Lung (tissue), 11 donors: ENCODE measurements at regions not wholly inside any gene's neighbourhood (a gene's known extent, or its start where the extent isn't known, plus 50 kb on each side); places are given as distances from the start of the nearest gene placed in this dataset.
"Not testable (repeated sequence)": the region's sequence is repeated elsewhere in the genome, so short reads cannot be mapped to it uniquely, and the experiment has no call there.

Experiments used
- ATAC-seq: fragments of 200-7000 bp; cut with Tn5 transposase; one replicate; pipeline ENCODE4 v1.9.1; 2020; ENCODE audit warnings: moderate number of reproducible peaks; ENCODE audit not compliant: insufficient read depth, low FRiP score
- DNase-seq, 3 donors: peaks; one replicate each; pipeline ENCODE4 v3.0.0-alpha.2; 2013 to 2017
- H3K27ac ChIP-seq, 2 donors: one replicate each; pipeline ENCODE4 v1.5.1; 2013; ENCODE audit warnings: mild to moderate bottlenecking in 2 of 2, moderate library complexity in 2 of 2, control low read depth in 1 of 2, inconsistent platforms in 1 of 2, low read depth in 1 of 2, low read length in 1 of 2
- H3K27me3 ChIP-seq, 3 donors: one replicate each; pipeline ENCODE4 v1.5.1; 2013; ENCODE audit warnings: low read length in 2 of 3; ENCODE audit not compliant: control insufficient read depth in 3 of 3, insufficient read depth in 3 of 3
- H3K36me3 ChIP-seq, 4 donors: one replicate each; pipeline ENCODE4 v1.5.1; 2013; ENCODE audit warnings: low read length in 4 of 4, mild to moderate bottlenecking in 1 of 4, moderate library complexity in 1 of 4; ENCODE audit not compliant: control insufficient read depth in 4 of 4, insufficient read depth in 4 of 4
- H3K4me1 ChIP-seq, 5 donors: one replicate each; pipeline ENCODE4 v1.5.1; 2013; ENCODE audit warnings: low read length in 5 of 5, mild to moderate bottlenecking in 2 of 5, moderate library complexity in 1 of 5; ENCODE audit not compliant: control insufficient read depth in 5 of 5, insufficient read depth in 5 of 5
- H3K4me3 ChIP-seq: one replicate; pipeline ENCODE4 v1.5.1; 2013; ENCODE audit warnings: mild to moderate bottlenecking, control low read depth, moderate library complexity
- H3K9ac ChIP-seq, 2 donors: one replicate each; pipeline ENCODE4 v1.5.1; 2013; ENCODE audit warnings: low read length in 2 of 2, control low read depth in 1 of 2; ENCODE audit not compliant: insufficient read depth in 1 of 2
- H3K9me3 ChIP-seq, 4 donors: one replicate each; pipeline ENCODE4 v1.5.1; 2013; ENCODE audit warnings: low read length in 3 of 4, mild to moderate bottlenecking in 1 of 4, moderate library complexity in 1 of 4; ENCODE audit not compliant: control insufficient read depth in 4 of 4, insufficient read depth in 3 of 4
- WGBS, 2 donors: extraction: QIAGEN DNeasy Blood & Tissue Kit; methylation state at CpG; one replicate each; pipeline ENCODE4 v1.1.7; 2013; 5-methylcytosine and 5-hydroxymethylcytosine counted together
- TF ChIP-seq, protein P1 (sequence below): IDR thresholded peaks from 2 replicates; pipeline ENCODE4 v1.5.1; 2012; ENCODE audit warnings: mild to moderate bottlenecking; ENCODE audit errors: control extremely low read depth, extremely low read depth
- donor health status: control.
- donor health status: control.
- donor health status: Bipolar disorder and iron deficiency.
- donor health status: healthy.
- donor health status: DM: yes; HTN: yes; CAD: no.

DNA sequence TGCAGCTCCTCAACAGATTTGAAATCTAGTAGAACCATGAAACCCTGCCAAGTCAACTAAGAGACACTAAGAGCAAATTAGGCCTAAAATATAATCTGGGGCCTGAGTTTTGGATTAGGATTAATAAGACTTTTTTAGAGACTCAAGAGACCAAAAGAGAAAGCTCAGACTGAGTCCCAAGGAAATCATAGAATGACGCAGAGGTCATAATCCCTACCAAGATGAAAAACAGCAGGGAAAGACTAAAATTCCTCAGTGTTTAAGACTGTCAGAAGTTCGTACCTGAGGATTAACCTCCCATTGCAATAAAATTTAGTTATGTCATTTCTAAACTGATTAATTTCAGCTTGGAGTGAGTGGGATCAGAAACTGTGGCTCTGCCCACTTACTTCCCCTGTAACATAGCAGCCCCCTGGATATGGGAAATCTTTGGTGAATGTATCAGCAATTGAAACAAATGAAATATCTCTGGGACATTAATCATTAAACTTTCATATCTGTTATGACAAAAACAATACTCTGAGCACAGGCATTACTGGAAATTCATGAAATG is 200.3 kb downstream of the EDN1 start:
- Histone ChIP-seq H3K36me3 (no peaks in the 10 kb centered on the region), H3K27me3 (no peaks in the 10 kb centered on the region), H3K4me3 (no peak overlapping the region), H3K4me1 (no peaks in the 10 kb centered on the region), H3K9ac (no peak overlapping the region), H3K9me3 (no peaks in the 10 kb centered on the region), H3K27ac (peak overlapping the region in 1 of 2 donors; percentile 4)
- WGBS, 2 donors, result 81 to 87% methylated on average over 2 of the region's 2 CpGs
- no peak for DNase-seq
- TF ChIP-seq, protein P1, sequence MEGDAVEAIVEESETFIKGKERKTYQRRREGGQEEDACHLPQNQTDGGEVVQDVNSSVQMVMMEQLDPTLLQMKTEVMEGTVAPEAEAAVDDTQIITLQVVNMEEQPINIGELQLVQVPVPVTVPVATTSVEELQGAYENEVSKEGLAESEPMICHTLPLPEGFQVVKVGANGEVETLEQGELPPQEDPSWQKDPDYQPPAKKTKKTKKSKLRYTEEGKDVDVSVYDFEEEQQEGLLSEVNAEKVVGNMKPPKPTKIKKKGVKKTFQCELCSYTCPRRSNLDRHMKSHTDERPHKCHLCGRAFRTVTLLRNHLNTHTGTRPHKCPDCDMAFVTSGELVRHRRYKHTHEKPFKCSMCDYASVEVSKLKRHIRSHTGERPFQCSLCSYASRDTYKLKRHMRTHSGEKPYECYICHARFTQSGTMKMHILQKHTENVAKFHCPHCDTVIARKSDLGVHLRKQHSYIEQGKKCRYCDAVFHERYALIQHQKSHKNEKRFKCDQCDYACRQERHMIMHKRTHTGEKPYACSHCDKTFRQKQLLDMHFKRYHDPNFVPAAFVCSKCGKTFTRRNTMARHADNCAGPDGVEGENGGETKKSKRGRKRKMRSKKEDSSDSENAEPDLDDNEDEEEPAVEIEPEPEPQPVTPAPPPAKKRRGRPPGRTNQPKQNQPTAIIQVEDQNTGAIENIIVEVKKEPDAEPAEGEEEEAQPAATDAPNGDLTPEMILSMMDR, result no peak
- ATAC-seq, result no peak

DNA sequence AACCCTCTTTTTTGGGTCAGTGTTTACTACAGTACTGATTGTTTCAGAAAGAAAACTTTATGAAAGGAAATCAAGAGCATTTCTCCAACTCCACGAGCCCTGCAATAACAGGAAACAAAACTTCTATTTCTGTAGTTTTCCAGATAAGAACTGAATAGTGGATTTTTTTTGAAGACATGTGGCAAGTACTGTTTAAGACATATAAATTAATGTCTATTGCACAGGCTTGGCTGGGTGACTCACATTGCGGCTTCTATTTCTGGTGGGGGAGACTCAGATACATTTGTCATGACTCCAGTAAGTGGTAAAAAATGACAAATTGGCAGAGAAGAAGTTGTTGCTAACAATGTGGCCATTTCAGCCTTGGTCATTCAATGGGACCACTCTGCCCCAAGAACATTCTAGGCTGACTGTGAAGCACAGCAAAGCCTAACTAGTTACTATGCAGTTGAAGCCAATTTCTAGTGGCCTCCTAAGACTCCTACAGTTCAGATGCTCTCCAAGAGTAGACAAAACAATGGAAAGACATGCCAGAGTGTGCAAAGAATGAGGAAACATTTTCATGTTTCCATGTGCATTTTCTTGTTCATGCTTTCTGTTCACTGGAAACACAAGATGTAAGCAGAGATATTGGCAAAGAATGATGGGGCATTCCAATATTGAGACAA is 200.9 kb downstream of the EDN1 start:
- 18 to 39% methylated on average over 2 of the region's 2 CpGs for WGBS, 2 donors
- ATAC-seq (peak; percentile 62), DNase-seq (no peak)
- H3K4me1 ChIP-seq, result no peaks in the 10 kb centered on the region
- no peaks in the 10 kb centered on the region for H3K9me3 ChIP-seq
- H3K9ac ChIP-seq, result no peak overlapping the region
- no peaks in the 10 kb centered on the region for H3K36me3 ChIP-seq
- no peak overlapping the region for H3K4me3 ChIP-seq
- peak overlapping the region in 1 of 2 donors; percentile 11 for H3K27ac ChIP-seq
- TF ChIP-seq, protein P1, result no peak
- no peaks in the 10 kb centered on the region for H3K27me3 ChIP-seq

DNA sequence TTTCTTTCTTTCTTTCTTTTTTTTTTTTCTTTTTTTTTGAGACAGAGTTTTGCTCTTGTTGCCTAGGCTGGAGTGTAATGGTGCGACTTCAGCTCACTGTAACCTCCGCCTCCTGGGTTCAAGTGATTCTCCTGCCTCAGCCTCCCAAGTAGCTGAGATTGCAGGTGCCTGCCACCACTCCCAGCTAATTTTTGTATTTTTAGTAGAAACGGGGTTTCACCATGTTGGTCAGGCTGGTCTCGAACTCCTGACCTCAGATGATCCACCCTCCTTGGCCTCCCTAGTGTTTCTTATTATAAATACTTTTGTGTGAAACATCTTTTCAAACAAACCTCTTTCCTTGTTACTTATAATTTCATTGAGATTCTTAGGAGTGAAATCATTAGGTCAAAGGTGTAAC is 202.8 kb downstream of the EDN1 start:
- H3K9ac ChIP-seq, H3K36me3 ChIP-seq, ATAC-seq, H3K4me3 ChIP-seq, DNase-seq, H3K27ac ChIP-seq, H3K27me3 ChIP-seq, H3K9me3 ChIP-seq, H3K4me1 ChIP-seq: not testable (repeated sequence)
- WGBS, 2 donors, result 94 to 97% methylated on average over 4 of the region's 4 CpGs

DNA sequence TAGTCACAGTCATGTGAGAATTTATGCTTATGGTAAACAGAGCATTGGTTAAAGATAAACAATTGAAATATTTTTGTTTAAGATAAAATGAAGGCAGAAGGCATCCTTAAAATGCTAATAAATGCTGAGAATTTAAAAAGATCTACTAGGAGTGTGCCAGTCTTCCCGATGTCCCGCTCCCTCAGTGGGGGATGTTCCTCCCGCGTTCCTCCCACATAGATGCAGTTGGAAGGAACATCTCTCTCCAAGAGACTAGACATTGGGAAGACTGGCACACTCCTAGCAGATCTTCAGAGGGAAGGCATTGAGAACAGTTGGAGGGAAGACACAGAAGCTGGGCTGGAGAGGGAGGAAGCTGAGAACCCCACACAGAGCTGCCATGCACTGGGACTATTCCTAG is 203.3 kb downstream of the EDN1 start:
- Histone ChIP-seq H3K4me1 (no peaks in the 10 kb centered on the region), H3K27ac (no peak overlapping the region), H3K4me3 (no peak overlapping the region), H3K9ac (no peak overlapping the region), H3K27me3 (no peaks in the 10 kb centered on the region), H3K9me3 (no peaks in the 10 kb centered on the region), H3K36me3 (no peaks in the 10 kb centered on the region)
- WGBS, 2 donors, result 98 to 99% methylated on average over 4 of the region's 4 CpGs
- TF ChIP-seq, protein P1, result no peak
- DNase-seq (no peak), ATAC-seq (no peak)
